AG04450 (cell line): ENCODE measurements at regions not wholly inside any gene's neighbourhood (a gene's known extent, or its start where the extent isn't known, plus 50 kb on each side); places are given as distances from the start of the nearest gene placed in this dataset.

ENCODE experiments used
- CTCF ChIA-PET: fragments of 300-600, 350-600 bp; formaldehyde crosslinking; extraction: SDS; loops from one replicate; lab custom pipeline; 2022; ENCODE audit warnings: antibody characterized with exemption, inconsistent platforms; lab: Charles Lee
- POLR2A ChIA-PET: fragments of 350-600 bp; formaldehyde crosslinking; extraction: SDS; loops from one replicate; lab custom pipeline; 2021; ENCODE audit warnings: antibody characterized with exemption, inconsistent platforms; lab: Yijun Ruan, JAX
- DNase-seq: peaks from one replicate; pipeline ENCODE4 v3.0.0-alpha.2; 2011; ENCODE audit warnings: low read depth, low spot score
- H3K27ac ChIP-seq: one replicate; pipeline ENCODE4 v1.5.1; 2012; ENCODE audit warnings: low read depth, low read length, control low read depth
- H3K27me3 ChIP-seq: one replicate; pipeline ENCODE4 v1.6.0; 2012; ENCODE audit warnings: low read length; ENCODE audit not compliant: control insufficient read depth, insufficient read depth
- H3K4me3 ChIP-seq: 2 replicates; pipeline ENCODE4 v1.5.1; 2011; ENCODE audit warnings: mild to moderate bottlenecking, low read depth, low read length, control low read depth
- H3K9me3 ChIP-seq: 2 replicates; pipeline ENCODE4 v1.5.1; 2012; ENCODE audit warnings: low read length; ENCODE audit not compliant: control insufficient read depth, insufficient read depth
- CTCF ChIP-seq: IDR thresholded peaks from 2 replicates; pipeline ENCODE4 v1.5.1; 2011; ENCODE audit warnings: low read depth, low read length, control low read depth, inconsistent platforms

GRCh38 chr2:215500466-215500865 is 64.6 kb upstream of the FN1 start:
- Histone ChIP-seq H3K27ac (no peak overlapping the region), H3K9me3 (no peaks in the 10 kb centered on the region), H3K27me3 (no peaks in the 10 kb centered on the region), H3K4me3 (no peak overlapping the region)
- ChIA-PET POLR2A (no interaction called here), CTCF (interaction anchor here (0.6 kb wide), 1 partner anchor 390 kb away, joined by 8 read pairs; no protein-coding TSS in a partner anchor)
- TF ChIP-seq CTCF = no peak
- DNase-seq = no peak

- H3K9me3 ChIP-seq = no peaks in the 10 kb centered on the region
- no peak overlapping the region for H3K27ac ChIP-seq
- H3K4me3 ChIP-seq = no peak overlapping the region
- ChIA-PET CTCF (no interaction called here), POLR2A (no interaction called here)
- DNase-seq = no peak
- TF ChIP-seq CTCF = no peak
- no peaks in the 10 kb centered on the region for H3K27me3 ChIP-seq
These were observed 63.5 kb upstream of the FN1 start for GRCh38 chr2:215499331-215499730.

- H3K9me3 ChIP-seq = no peaks in the 10 kb centered on the region
- ChIA-PET POLR2A (no interaction called here), CTCF (interaction anchor here (0.7 kb wide), 1 partner anchor 44 kb away, joined by 3 read pairs; no protein-coding TSS in a partner anchor)
- H3K4me3 ChIP-seq = no peak overlapping the region
- TF ChIP-seq CTCF = no peak
- H3K27me3 ChIP-seq = no peaks in the 10 kb centered on the region
- no peak for DNase-seq
- H3K27ac ChIP-seq = no peak overlapping the region
These were observed 62.6 kb upstream of the FN1 start for GRCh38 chr2:215498431-215498830.

- Histone ChIP-seq H3K9me3 (no peaks in the 10 kb centered on the region), H3K27me3 (no peaks in the 10 kb centered on the region), H3K27ac (no peak overlapping the region), H3K4me3 (no peak overlapping the region)
- CTCF ChIA-PET = no interaction called here
- POLR2A ChIA-PET = no interaction called here
- DNase-seq = no peak
- TF ChIP-seq CTCF = no peak
These were observed 57.5 kb upstream of the FN1 start for GRCh38 chr2:215493376-215493775.

- no peak overlapping the region for H3K27ac ChIP-seq
- H3K4me3 ChIP-seq = no peak overlapping the region
- DNase-seq = no peak
- no peaks in the 10 kb centered on the region for H3K27me3 ChIP-seq
- POLR2A ChIA-PET = no interaction called here
- CTCF ChIA-PET = no interaction called here
- no peak for TF ChIP-seq CTCF
- H3K9me3 ChIP-seq = no peaks in the 10 kb centered on the region
These were observed 53.5 kb upstream of the FN1 start for GRCh38 chr2:215489288-215489848.
